ENCODE measurements at regions not wholly inside any gene's neighbourhood (a gene's known extent, or its start where the extent isn't known, plus 50 kb on each side); places are given as distances from the start of the nearest gene placed in this dataset.
A peak's percentile ranks its signal among the peaks of the same experiment; 100 is the strongest.

DNA sequence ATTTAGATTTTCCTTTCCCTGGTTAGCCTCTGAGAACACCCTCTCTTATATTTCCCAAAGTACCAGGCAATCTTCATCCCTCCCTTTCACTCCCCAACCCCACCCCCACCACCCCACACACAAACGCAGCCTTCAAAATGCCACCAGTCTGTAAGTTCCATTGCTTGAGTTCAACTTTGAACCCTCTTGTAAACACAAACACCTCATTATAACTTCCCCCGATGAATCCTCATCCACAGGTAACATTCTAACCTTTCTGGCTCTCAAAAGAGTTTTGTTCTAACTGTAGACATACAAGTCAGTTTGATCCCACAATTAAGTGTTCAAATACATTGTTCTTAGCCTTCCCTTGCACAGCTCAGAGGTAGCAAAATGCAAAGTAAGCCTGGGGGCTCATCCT, 199.4 kb upstream of the FOXN3 start:
- peaks cover 59% of the 10 kb centered on the region for H3K4me1 ChIP-seq (ENCODE audit: control insufficient read depth, low read length)
- H3K79me2 ChIP-seq (ENCODE audit: control insufficient read depth, low read length): no peaks in the 10 kb centered on the region
- no peak overlapping the region for H3K27ac ChIP-seq (ENCODE audit: low read depth, low read length)
- no peaks in the 10 kb centered on the region for H3K9me3 ChIP-seq (ENCODE audit: control insufficient read depth, insufficient read depth, low read length)
- H3K4me2 ChIP-seq (ENCODE audit: low read length): peak overlapping the region; percentile 85
- H3K36me3 ChIP-seq (ENCODE audit: control insufficient read depth, low read length): no peaks in the 10 kb centered on the region
- no peaks in the 10 kb centered on the region for H4K20me1 ChIP-seq (ENCODE audit: control insufficient read depth, insufficient read depth, low read depth, low read length)
- 0 out of 2 replicates have a peak, but pooled peaks cover 3% of the 10 kb centered on the region for H3F3A ChIP-seq (ENCODE audit: control insufficient read depth, insufficient read depth)
- no peaks in the 10 kb centered on the region for H3K9me2 ChIP-seq (replicated peaks; ENCODE audit: control insufficient read depth, low read length)
- peaks cover 16% of the 10 kb centered on the region for H3K27me3 ChIP-seq (ENCODE audit: control insufficient read depth, low read length)
- TF ChIP-seq, protein P1, sequence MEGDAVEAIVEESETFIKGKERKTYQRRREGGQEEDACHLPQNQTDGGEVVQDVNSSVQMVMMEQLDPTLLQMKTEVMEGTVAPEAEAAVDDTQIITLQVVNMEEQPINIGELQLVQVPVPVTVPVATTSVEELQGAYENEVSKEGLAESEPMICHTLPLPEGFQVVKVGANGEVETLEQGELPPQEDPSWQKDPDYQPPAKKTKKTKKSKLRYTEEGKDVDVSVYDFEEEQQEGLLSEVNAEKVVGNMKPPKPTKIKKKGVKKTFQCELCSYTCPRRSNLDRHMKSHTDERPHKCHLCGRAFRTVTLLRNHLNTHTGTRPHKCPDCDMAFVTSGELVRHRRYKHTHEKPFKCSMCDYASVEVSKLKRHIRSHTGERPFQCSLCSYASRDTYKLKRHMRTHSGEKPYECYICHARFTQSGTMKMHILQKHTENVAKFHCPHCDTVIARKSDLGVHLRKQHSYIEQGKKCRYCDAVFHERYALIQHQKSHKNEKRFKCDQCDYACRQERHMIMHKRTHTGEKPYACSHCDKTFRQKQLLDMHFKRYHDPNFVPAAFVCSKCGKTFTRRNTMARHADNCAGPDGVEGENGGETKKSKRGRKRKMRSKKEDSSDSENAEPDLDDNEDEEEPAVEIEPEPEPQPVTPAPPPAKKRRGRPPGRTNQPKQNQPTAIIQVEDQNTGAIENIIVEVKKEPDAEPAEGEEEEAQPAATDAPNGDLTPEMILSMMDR (IDR thresholded peaks at IDR 0.05; ENCODE audit: low read depth, low read length, poor library complexity, severe bottlenecking): no peak
- TF ChIP-seq EZH2phosphoT487 (IDR thresholded peaks at IDR 0.05; ENCODE audit: borderline replicate concordance, low read length): no peak
- H3K4me3 ChIP-seq (ENCODE audit: low read length): peak overlapping the region; percentile 74

GRCh38 chr14:89615421-89615820, 198.4 kb upstream of the FOXN3 start:
- TF ChIP-seq, protein P1 (IDR thresholded peaks at IDR 0.05; ENCODE audit: low read depth, low read length, poor library complexity, severe bottlenecking): no peak
- TF ChIP-seq EZH2phosphoT487 (IDR thresholded peaks at IDR 0.05; ENCODE audit: borderline replicate concordance, low read length): no peak
- Histone ChIP-seq H3K79me2 (ENCODE audit: control insufficient read depth, low read length) (no peaks in the 10 kb centered on the region), H3K27me3 (ENCODE audit: control insufficient read depth, low read length) (peaks cover 13% of the 10 kb centered on the region), H3K9me2 (replicated peaks; ENCODE audit: control insufficient read depth, low read length) (no peaks in the 10 kb centered on the region), H3K4me3 (ENCODE audit: low read length) (no peak overlapping the region), H3K36me3 (ENCODE audit: control insufficient read depth, low read length) (no peaks in the 10 kb centered on the region), H3K4me1 (ENCODE audit: control insufficient read depth, low read length) (peaks cover 56% of the 10 kb centered on the region), H3K9me3 (ENCODE audit: control insufficient read depth, insufficient read depth, low read length) (no peaks in the 10 kb centered on the region), H4K20me1 (ENCODE audit: control insufficient read depth, insufficient read depth, low read depth, low read length) (no peaks in the 10 kb centered on the region), H3F3A (ENCODE audit: control insufficient read depth, insufficient read depth) (0 out of 2 replicates have a peak, but pooled peaks cover 3% of the 10 kb centered on the region), H3K4me2 (ENCODE audit: low read length) (0 out of 2 replicates have a peak overlapping the region, but pooled peaks have one; percentile 15), H3K27ac (ENCODE audit: low read depth, low read length) (no peak overlapping the region)

- H4K20me1 ChIP-seq (ENCODE audit: control insufficient read depth, insufficient read depth, low read depth, low read length): no peaks in the 10 kb centered on the region
- H3F3A ChIP-seq (ENCODE audit: control insufficient read depth, insufficient read depth): 0 out of 2 replicates have a peak, but pooled peaks cover 3% of the 10 kb centered on the region
- H3K27ac ChIP-seq (ENCODE audit: low read depth, low read length): no peak overlapping the region
- H3K4me3 ChIP-seq (ENCODE audit: low read length): no peak overlapping the region
- no peaks in the 10 kb centered on the region for H3K36me3 ChIP-seq (ENCODE audit: control insufficient read depth, low read length)
- H3K4me1 ChIP-seq (ENCODE audit: control insufficient read depth, low read length): peaks cover 45% of the 10 kb centered on the region
- H3K4me2 ChIP-seq (ENCODE audit: low read length): no peak overlapping the region
- H3K79me2 ChIP-seq (ENCODE audit: control insufficient read depth, low read length): no peaks in the 10 kb centered on the region
- H3K9me3 ChIP-seq (ENCODE audit: control insufficient read depth, insufficient read depth, low read length): no peaks in the 10 kb centered on the region
- H3K27me3 ChIP-seq (ENCODE audit: control insufficient read depth, low read length): peaks cover under 1% of the 10 kb centered on the region
- TF ChIP-seq EZH2phosphoT487 (IDR thresholded peaks at IDR 0.05; ENCODE audit: borderline replicate concordance, low read length): no peak
- TF ChIP-seq, protein P1 (IDR thresholded peaks at IDR 0.05; ENCODE audit: low read depth, low read length, poor library complexity, severe bottlenecking): no peak
- H3K9me2 ChIP-seq (replicated peaks; ENCODE audit: control insufficient read depth, low read length): no peaks in the 10 kb centered on the region
These were observed 197.1 kb upstream of the FOXN3 start for GRCh38 chr14:89614009-89614691.

All from DOHH2 (cell line).